ENCODE measurements at regions not wholly inside any gene's neighbourhood (a gene's known extent, or its start where the extent isn't known, plus 50 kb on each side); places are given as distances from the start of the nearest gene placed in this dataset.

- Histone ChIP-seq H3K4me3 (ENCODE audit: insufficient read depth, low read depth, low read length) (no peak overlapping the region), H3K36me3 (replicated peaks; ENCODE audit: control insufficient read depth, insufficient read depth, low read length) (no peaks in the 10 kb centered on the region), H3K27me3 (ENCODE audit: control insufficient read depth, insufficient read depth, low read length) (no peaks in the 10 kb centered on the region)
- DNase-seq = no peak
Observed at GRCh38 chr5:109594217-109594616, 95.5 kb upstream of the MAN2A1 start.

- no peaks in the 10 kb centered on the region for H3K36me3 ChIP-seq (replicated peaks; ENCODE audit: control insufficient read depth, insufficient read depth, low read length)
- H3K4me3 ChIP-seq (ENCODE audit: insufficient read depth, low read depth, low read length) = no peak overlapping the region
- DNase-seq = no peak
- no peaks in the 10 kb centered on the region for H3K27me3 ChIP-seq (ENCODE audit: control insufficient read depth, insufficient read depth, low read length)
Observed at GRCh38 chr5:109590799-109591198, 98.9 kb upstream of the MAN2A1 start.

GRCh38 chr5:109589986-109590385, 99.7 kb upstream of the MAN2A1 start:
- Histone ChIP-seq H3K4me3 (ENCODE audit: insufficient read depth, low read depth, low read length) (no peak overlapping the region), H3K36me3 (replicated peaks; ENCODE audit: control insufficient read depth, insufficient read depth, low read length) (no peaks in the 10 kb centered on the region), H3K27me3 (ENCODE audit: control insufficient read depth, insufficient read depth, low read length) (no peaks in the 10 kb centered on the region)
- DNase-seq = peak; percentile 34

- no peak for DNase-seq
- Histone ChIP-seq H3K36me3 (replicated peaks; ENCODE audit: control insufficient read depth, insufficient read depth, low read length) (no peaks in the 10 kb centered on the region), H3K27me3 (ENCODE audit: control insufficient read depth, insufficient read depth, low read length) (no peaks in the 10 kb centered on the region), H3K4me3 (ENCODE audit: insufficient read depth, low read depth, low read length) (no peak overlapping the region)
Observed at GRCh38 chr5:109589239-109589638, 100.5 kb upstream of the MAN2A1 start.

GRCh38 chr5:109588281-109589035, 101.3 kb upstream of the MAN2A1 start:
- Histone ChIP-seq H3K27me3 (ENCODE audit: control insufficient read depth, insufficient read depth, low read length) (no peaks in the 10 kb centered on the region), H3K36me3 (replicated peaks; ENCODE audit: control insufficient read depth, insufficient read depth, low read length) (no peaks in the 10 kb centered on the region), H3K4me3 (ENCODE audit: insufficient read depth, low read depth, low read length) (no peak overlapping the region)
- no peak for DNase-seq

GRCh38 chr5:109584986-109585599, 104.6 kb upstream of the MAN2A1 start:
- DNase-seq = no peak
- no peaks in the 10 kb centered on the region for H3K36me3 ChIP-seq (replicated peaks; ENCODE audit: control insufficient read depth, insufficient read depth, low read length)
- H3K27me3 ChIP-seq (ENCODE audit: control insufficient read depth, insufficient read depth, low read length) = no peaks in the 10 kb centered on the region
- H3K4me3 ChIP-seq (ENCODE audit: insufficient read depth, low read depth, low read length) = no peak overlapping the region

GRCh38 chr5:109580225-109580624, 109.5 kb upstream of the MAN2A1 start:
- Histone ChIP-seq H3K4me3 (ENCODE audit: insufficient read depth, low read depth, low read length) (no peak overlapping the region), H3K27me3 (ENCODE audit: control insufficient read depth, insufficient read depth, low read length) (no peaks in the 10 kb centered on the region), H3K36me3 (replicated peaks; ENCODE audit: control insufficient read depth, insufficient read depth, low read length) (no peaks in the 10 kb centered on the region)
- no peak for DNase-seq

- no peak for DNase-seq
- no peaks in the 10 kb centered on the region for H3K27me3 ChIP-seq (ENCODE audit: control insufficient read depth, insufficient read depth, low read length)
- H3K36me3 ChIP-seq (replicated peaks; ENCODE audit: control insufficient read depth, insufficient read depth, low read length) = no peaks in the 10 kb centered on the region
- no peak overlapping the region for H3K4me3 ChIP-seq (ENCODE audit: insufficient read depth, low read depth, low read length)
Observed at GRCh38 chr5:109575506-109575905, 114.2 kb upstream of the MAN2A1 start.

GRCh38 chr5:109574985-109575384, 114.7 kb upstream of the MAN2A1 start:
- no peak overlapping the region for H3K4me3 ChIP-seq (ENCODE audit: insufficient read depth, low read depth, low read length)
- H3K36me3 ChIP-seq (replicated peaks; ENCODE audit: control insufficient read depth, insufficient read depth, low read length) = no peaks in the 10 kb centered on the region
- DNase-seq = no peak
- H3K27me3 ChIP-seq (ENCODE audit: control insufficient read depth, insufficient read depth, low read length) = no peaks in the 10 kb centered on the region

- Histone ChIP-seq H3K27me3 (ENCODE audit: control insufficient read depth, insufficient read depth, low read length) (no peaks in the 10 kb centered on the region), H3K36me3 (replicated peaks; ENCODE audit: control insufficient read depth, insufficient read depth, low read length) (no peaks in the 10 kb centered on the region), H3K4me3 (ENCODE audit: insufficient read depth, low read depth, low read length) (no peak overlapping the region)
- DNase-seq = no peak
Observed at GRCh38 chr5:109573766-109574165, 116.0 kb upstream of the MAN2A1 start.

- no peaks in the 10 kb centered on the region for H3K36me3 ChIP-seq (replicated peaks; ENCODE audit: control insufficient read depth, insufficient read depth, low read length)
- no peak overlapping the region for H3K4me3 ChIP-seq (ENCODE audit: insufficient read depth, low read depth, low read length)
- H3K27me3 ChIP-seq (ENCODE audit: control insufficient read depth, insufficient read depth, low read length) = no peaks in the 10 kb centered on the region
- DNase-seq = no peak
Observed at GRCh38 chr5:109573256-109573655, 116.5 kb upstream of the MAN2A1 start.

- DNase-seq = no peak
- no peaks in the 10 kb centered on the region for H3K36me3 ChIP-seq (replicated peaks; ENCODE audit: control insufficient read depth, insufficient read depth, low read length)
- no peak overlapping the region for H3K4me3 ChIP-seq (ENCODE audit: insufficient read depth, low read depth, low read length)
- H3K27me3 ChIP-seq (ENCODE audit: control insufficient read depth, insufficient read depth, low read length) = no peaks in the 10 kb centered on the region
Observed at GRCh38 chr5:109571785-109572184, 117.9 kb upstream of the MAN2A1 start.

GRCh38 chr5:109570362-109570874, 119.3 kb upstream of the MAN2A1 start:
- no peak overlapping the region for H3K4me3 ChIP-seq (ENCODE audit: insufficient read depth, low read depth, low read length)
- H3K27me3 ChIP-seq (ENCODE audit: control insufficient read depth, insufficient read depth, low read length) = no peaks in the 10 kb centered on the region
- no peak for DNase-seq
- H3K36me3 ChIP-seq (replicated peaks; ENCODE audit: control insufficient read depth, insufficient read depth, low read length) = no peaks in the 10 kb centered on the region

- no peak for DNase-seq
- Histone ChIP-seq H3K36me3 (replicated peaks; ENCODE audit: control insufficient read depth, insufficient read depth, low read length) (no peaks in the 10 kb centered on the region), H3K4me3 (ENCODE audit: insufficient read depth, low read depth, low read length) (no peak overlapping the region), H3K27me3 (ENCODE audit: control insufficient read depth, insufficient read depth, low read length) (no peaks in the 10 kb centered on the region)
Observed at GRCh38 chr5:109567374-109568044, 122.2 kb upstream of the MAN2A1 start.

- Histone ChIP-seq H3K27me3 (ENCODE audit: control insufficient read depth, insufficient read depth, low read length) (no peaks in the 10 kb centered on the region), H3K36me3 (replicated peaks; ENCODE audit: control insufficient read depth, insufficient read depth, low read length) (no peaks in the 10 kb centered on the region), H3K4me3 (ENCODE audit: insufficient read depth, low read depth, low read length) (no peak overlapping the region)
- DNase-seq = no peak
Observed at GRCh38 chr5:109566361-109566760, 123.4 kb upstream of the MAN2A1 start.
